ENCODE measurements at regions not wholly inside any gene's neighbourhood (a gene's known extent, or its start where the extent isn't known, plus 50 kb on each side); places are given as distances from the start of the nearest gene placed in this dataset.

- Histone ChIP-seq H3K14ac (replicated peaks; ENCODE audit: low read depth, low read length) (peak overlapping the region; percentile 99), H3K79me1 (ENCODE audit: low read depth in 1 of 2, low read length in 2 of 2) (peaks cover 0 to 7% of the 10 kb centered on the region in 2 experiments; a peak in 1 of 4 replicates), H3K4me2 (ENCODE audit: low read depth, low read length) (no peak overlapping the region), H3K4ac (ENCODE audit: low read depth, low read length) (peak overlapping the region; percentile 100), H2AFZ (replicated peaks; ENCODE audit: low read length, poor library complexity) (peak overlapping the region; percentile 80), H3K23ac (ENCODE audit: low read depth, low read length) (peak overlapping the region; percentile 94; the same call in 1 of the 2 replicates), H4K5ac (ENCODE audit: low read depth, low read length) (peak overlapping the region; percentile 85), H3K4me1 (ENCODE audit: control insufficient read depth, insufficient read depth, low read length) (peaks cover 10% of the 10 kb centered on the region), H3K56ac (ENCODE audit: extremely low read depth, insufficient read depth, low read length) (peak overlapping the region; percentile 77), H2BK5ac (ENCODE audit: low read depth, low read length, poor library complexity, severe bottlenecking) (peak overlapping the region; percentile 100), H3K9me3 (ENCODE audit: control insufficient read depth, insufficient read depth, low read length) (peaks cover 2% of the 10 kb centered on the region; the same call in 1 of the 2 replicates), H3K36me3 (ENCODE audit: control insufficient read depth, insufficient read depth, low read length) (no peaks in the 10 kb centered on the region), H4K20me1 (ENCODE audit: insufficient read depth, low read length) (no peaks in the 10 kb centered on the region), H2AK9ac (replicated peaks; ENCODE audit: low read depth, low read length, poor library complexity) (peak overlapping the region; percentile 18), H3K27me3 (ENCODE audit: control insufficient read depth, insufficient read depth, low read length) (no peaks in the 10 kb centered on the region), H3K9me1 (ENCODE audit: insufficient read depth, low read length) (peaks cover 7% of the 10 kb centered on the region; the same call in 1 of the 2 replicates), H4K8ac (ENCODE audit: low read depth in 2 of 2, low read length in 2 of 2) (peak overlapping the region; percentile 82 to 99), H3K9ac (ENCODE audit: low read depth, low read length) (0 out of 2 replicates have a peak overlapping the region, but pooled peaks have one; percentile 1), H4K91ac (ENCODE audit: insufficient read depth, low read depth, low read length) (peak overlapping the region; percentile 99), H2AK5ac (ENCODE audit: low read depth, low read length) (peak overlapping the region; percentile 96), H2BK20ac (ENCODE audit: low read depth, low read length) (peak overlapping the region; percentile 100), H2BK15ac (ENCODE audit: low read depth, low read length) (peak overlapping the region; percentile 92), H3K4me3 (ENCODE audit: insufficient read depth, low read depth, low read length) (no peak overlapping the region), H3K18ac (ENCODE audit: low read depth, low read length) (peak overlapping the region; percentile 89), H2BK120ac (ENCODE audit: low read depth, low read length) (peak overlapping the region; percentile 100), H3K27ac (ENCODE audit: insufficient read depth, low read length) (peak overlapping the region; percentile 85)
- POLR2A ChIA-PET (ENCODE audit: unreplicated experiment), result interaction anchor here (0.6 kb wide), 1 partner anchor 676 kb away, joined by 3 read pairs; no protein-coding TSS in a partner anchor
- TF ChIP-seq USF2 (IDR thresholded peaks at IDR 0.05; ENCODE audit: low read depth, low read length), result no peak
- no peak for TF ChIP-seq SMC3 (IDR thresholded peaks at IDR 0.05; ENCODE audit: low read depth, low read length)
- no peak for TF ChIP-seq RCOR1 (IDR thresholded peaks at IDR 0.05; ENCODE audit: insufficient replicate concordance, low read length)
- no peak for TF ChIP-seq RFX5 (IDR thresholded peaks at IDR 0.05; ENCODE audit: low read depth, low read length)
- no peak for TF ChIP-seq FOS (IDR thresholded peaks at IDR 0.05; ENCODE audit: low read depth, low read length)
- TF ChIP-seq MAZ (IDR thresholded peaks at IDR 0.05; ENCODE audit: borderline replicate concordance, low read depth, low read length), result no peak
- TF ChIP-seq BHLHE40 (IDR thresholded peaks at IDR 0.05; ENCODE audit: low read depth, low read length), result no peak
- TF ChIP-seq MAFK (IDR thresholded peaks at IDR 0.05; ENCODE audit: low read depth, low read length), result no peak
- no peak for TF ChIP-seq MXI1 (IDR thresholded peaks at IDR 0.05; ENCODE audit: borderline replicate concordance, low read depth, low read length)
- TF ChIP-seq CTCF (conservative IDR thresholded peaks at IDR 0.05; ENCODE audit: low read depth, low read length), result no peak
- TF ChIP-seq CHD1 (IDR thresholded peaks at IDR 0.05; ENCODE audit: low read depth, low read length), result no peak
- no peak for TF ChIP-seq POLR2A (IDR thresholded peaks at IDR 0.05; ENCODE audit: low read depth, low read length)
- no peak for TF ChIP-seq RAD21 (IDR thresholded peaks at IDR 0.05; ENCODE audit: low read length)
- no peak for TF ChIP-seq CEBPB (IDR thresholded peaks at IDR 0.05; ENCODE audit: low read depth, low read length)
- TF ChIP-seq NFE2L2 (IDR thresholded peaks at IDR 0.05; ENCODE audit: low read depth, low read length), result no peak
- ATAC-seq (ENCODE audit: low read depth), result no peak
- BruUV-seq (replicated peaks), result no TSS peak
- peak; percentile 53 for DNase-seq
- no CpG with 5 or more reads among the region's 4 CpGs for WGBS, 2 experiments (ENCODE audit: extremely low coverage in 2 of 2, insufficient read length in 1 of 2)
- dilution Hi-C loops (cut with HindIII; ENCODE audit: low sequenced_read_pairs, unreplicated experiment), result no loop called here
- CTCF ChIA-PET, result interaction anchor here (0.6 to 1.2 kb wide), 3 partner anchors 12 to 813 kb away, joined by 3 to 5 read pairs (median 4); no protein-coding TSS in a partner anchor
- intact Hi-C loops (cut with micrococcal nuclease), result loop anchor here (1.0 to 2.0 kb wide), 3 partner anchors 200 to 658 kb away; no protein-coding TSS in a partner anchor
- in situ Hi-C loops (cut with MboI; ENCODE audit: low sequenced_read_pairs), result loop anchor here (5.0 kb wide), 1 partner anchor 657 kb away; no protein-coding TSS in a partner anchor
These were observed 662.7 kb upstream of the RGMB start for GRCh38 chr5:98110791-98111190.
